ENCODE measurements at regions not wholly inside any gene's neighbourhood (a gene's known extent, or its start where the extent isn't known, plus 50 kb on each side); places are given as distances from the start of the nearest gene placed in this dataset.

- DNase-seq: no peak
Observed at GRCh38 chr6:140636271-140636907, 1261.9 kb upstream of the CITED2 start.

- DNase-seq: no peak
Observed at GRCh38 chr6:140627002-140627401, 1252.6 kb upstream of the CITED2 start.

GRCh38 chr6:140623498-140623897 is 1249.0 kb upstream of the CITED2 start:
- no peak for DNase-seq

GRCh38 chr6:140620496-140620895 is 1246.0 kb upstream of the CITED2 start:
- no peak for DNase-seq

- DNase-seq: no peak
Observed at GRCh38 chr6:140609956-140610355, 1235.5 kb upstream of the CITED2 start.

- DNase-seq: no peak
Observed at GRCh38 chr6:140609321-140609720, 1234.9 kb upstream of the CITED2 start.

- no peak for DNase-seq
Observed at GRCh38 chr6:140604786-140605185, 1230.3 kb upstream of the CITED2 start.

- DNase-seq: no peak
Observed at GRCh38 chr6:140602431-140603248, 1228.2 kb upstream of the CITED2 start.

- no peak for DNase-seq
Observed at GRCh38 chr6:140601021-140601808, 1226.8 kb upstream of the CITED2 start.

- DNase-seq: no peak
Observed at GRCh38 chr6:140599916-140600315, 1225.5 kb upstream of the CITED2 start.

- no peak for DNase-seq
Observed at GRCh38 chr6:140597181-140597580, 1222.7 kb upstream of the CITED2 start.

- DNase-seq: no peak
Observed at GRCh38 chr6:140594806-140595128, 1220.3 kb upstream of the CITED2 start.

GRCh38 chr6:140592877-140593276 is 1218.4 kb upstream of the CITED2 start:
- DNase-seq: no peak

GRCh38 chr6:140590641-140591040 is 1216.2 kb upstream of the CITED2 start:
- DNase-seq: no peak

GRCh38 chr6:140586426-140587061 is 1212.1 kb upstream of the CITED2 start:
- no peak for DNase-seq

GRCh38 chr6:140581601-140582000 is 1207.2 kb upstream of the CITED2 start:
- no peak for DNase-seq

GRCh38 chr6:140579918-140580317 is 1205.5 kb upstream of the CITED2 start:
- DNase-seq: no peak

GRCh38 chr6:140576004-140576555 is 1201.6 kb upstream of the CITED2 start:
- DNase-seq: no peak

- no peak for DNase-seq
Observed at GRCh38 chr6:140572867-140573266, 1198.4 kb upstream of the CITED2 start.

GRCh38 chr6:140572129-140572528 is 1197.7 kb upstream of the CITED2 start:
- DNase-seq: no peak

- DNase-seq: no peak
Observed at GRCh38 chr6:140571145-140571544, 1196.7 kb upstream of the CITED2 start.

- DNase-seq: no peak
Observed at GRCh38 chr6:140567466-140567865, 1193.0 kb upstream of the CITED2 start.

- DNase-seq: no peak
Observed at GRCh38 chr6:140566781-140567277, 1192.4 kb upstream of the CITED2 start.
